ENCODE measurements at regions not wholly inside any gene's neighbourhood (a gene's known extent, or its start where the extent isn't known, plus 50 kb on each side); places are given as distances from the start of the nearest gene placed in this dataset.

DNA sequence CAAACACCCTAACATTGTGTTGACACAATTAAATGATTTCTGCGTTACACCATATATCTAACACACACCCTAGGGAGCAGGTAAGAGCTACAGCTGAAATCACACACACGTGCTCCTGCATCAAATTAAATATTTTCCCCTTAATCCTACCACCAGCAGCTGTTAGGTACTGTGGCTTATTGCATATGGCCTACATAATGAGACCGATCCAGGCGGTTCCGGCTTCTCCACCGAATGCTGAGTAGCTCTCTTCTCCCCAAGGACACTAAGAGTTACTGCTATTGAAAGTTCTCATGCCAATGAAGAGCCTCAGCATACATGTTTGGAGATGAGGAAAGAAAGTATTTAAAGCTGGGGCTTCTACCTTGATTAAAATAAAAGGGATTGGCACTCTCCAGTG lies 472.2 kb upstream of the STXBP6 start:
- DNase-seq (ENCODE audit: low read depth) = no peak
- TF ChIP-seq, protein P1, sequence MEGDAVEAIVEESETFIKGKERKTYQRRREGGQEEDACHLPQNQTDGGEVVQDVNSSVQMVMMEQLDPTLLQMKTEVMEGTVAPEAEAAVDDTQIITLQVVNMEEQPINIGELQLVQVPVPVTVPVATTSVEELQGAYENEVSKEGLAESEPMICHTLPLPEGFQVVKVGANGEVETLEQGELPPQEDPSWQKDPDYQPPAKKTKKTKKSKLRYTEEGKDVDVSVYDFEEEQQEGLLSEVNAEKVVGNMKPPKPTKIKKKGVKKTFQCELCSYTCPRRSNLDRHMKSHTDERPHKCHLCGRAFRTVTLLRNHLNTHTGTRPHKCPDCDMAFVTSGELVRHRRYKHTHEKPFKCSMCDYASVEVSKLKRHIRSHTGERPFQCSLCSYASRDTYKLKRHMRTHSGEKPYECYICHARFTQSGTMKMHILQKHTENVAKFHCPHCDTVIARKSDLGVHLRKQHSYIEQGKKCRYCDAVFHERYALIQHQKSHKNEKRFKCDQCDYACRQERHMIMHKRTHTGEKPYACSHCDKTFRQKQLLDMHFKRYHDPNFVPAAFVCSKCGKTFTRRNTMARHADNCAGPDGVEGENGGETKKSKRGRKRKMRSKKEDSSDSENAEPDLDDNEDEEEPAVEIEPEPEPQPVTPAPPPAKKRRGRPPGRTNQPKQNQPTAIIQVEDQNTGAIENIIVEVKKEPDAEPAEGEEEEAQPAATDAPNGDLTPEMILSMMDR (IDR thresholded peaks at IDR 0.05; ENCODE audit: low read length, missing control alignments) = no peak
- no peak overlapping the region for H3K4me3 ChIP-seq (replicated peaks; ENCODE audit: low read depth, low read length)

DNA sequence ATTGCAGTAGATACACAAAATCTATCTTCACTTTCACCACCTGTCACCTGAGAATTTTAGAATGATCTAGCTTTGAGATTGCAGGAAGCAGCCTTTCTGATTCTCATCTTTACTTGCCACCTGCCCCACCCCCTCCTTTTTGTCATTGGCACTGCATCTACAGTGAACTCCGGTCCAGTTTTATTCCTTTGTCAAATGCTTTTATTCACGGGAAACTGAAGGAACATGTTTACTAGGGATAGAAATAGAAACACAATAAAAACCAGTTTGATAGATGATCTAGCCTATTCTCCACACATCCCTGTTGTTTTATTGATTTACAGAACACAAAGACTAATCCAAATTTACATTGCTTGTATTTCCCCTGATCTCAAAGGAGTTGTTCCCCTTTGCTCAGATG lies 471.7 kb upstream of the STXBP6 start:
- H3K4me3 ChIP-seq (replicated peaks; ENCODE audit: low read depth, low read length) = no peak overlapping the region
- no peak for DNase-seq (ENCODE audit: low read depth)

GRCh38 chr14:25520821-25521220 lies 470.9 kb upstream of the STXBP6 start:
- no peak for DNase-seq (ENCODE audit: low read depth)
- TF ChIP-seq, protein P1 (IDR thresholded peaks at IDR 0.05; ENCODE audit: low read length, missing control alignments) = no peak
- H3K4me3 ChIP-seq (replicated peaks; ENCODE audit: low read depth, low read length) = no peak overlapping the region

More for the DNA sequence above, 471.7 kb upstream of the STXBP6 start:
- TF ChIP-seq, protein P1 (IDR thresholded peaks at IDR 0.05; ENCODE audit: low read length, missing control alignments) = no peak

GRCh38 chr14:25518364-25518763 lies 468.4 kb upstream of the STXBP6 start:
- TF ChIP-seq, protein P1 (IDR thresholded peaks at IDR 0.05; ENCODE audit: low read length, missing control alignments) = no peak
- H3K4me3 ChIP-seq (replicated peaks; ENCODE audit: low read depth, low read length) = no peak overlapping the region
- no peak for DNase-seq (ENCODE audit: low read depth)

DNA sequence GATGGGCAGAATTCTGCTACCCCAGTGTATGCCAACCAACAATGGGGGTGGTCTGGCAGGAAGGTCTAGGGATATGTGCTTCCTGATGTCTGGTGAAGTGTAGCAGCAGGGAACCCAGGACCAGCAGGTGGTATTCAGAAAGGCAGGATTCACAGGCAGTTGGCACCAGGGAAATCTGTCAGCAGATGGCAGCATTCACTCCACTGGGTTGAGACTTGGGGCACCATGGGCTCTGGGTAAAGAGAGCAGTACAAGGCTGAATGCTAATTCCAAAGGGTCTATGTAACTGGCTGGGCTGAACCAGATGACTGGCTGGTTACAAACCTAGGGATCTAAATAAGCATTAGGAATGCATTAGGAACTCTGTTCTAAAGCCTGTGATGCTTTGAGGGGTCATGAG lies 466.9 kb upstream of the STXBP6 start:
- no peak for DNase-seq (ENCODE audit: low read depth)
- H3K4me3 ChIP-seq (replicated peaks; ENCODE audit: low read depth, low read length) = no peak overlapping the region
- TF ChIP-seq, protein P1 (IDR thresholded peaks at IDR 0.05; ENCODE audit: low read length, missing control alignments) = no peak

DNA sequence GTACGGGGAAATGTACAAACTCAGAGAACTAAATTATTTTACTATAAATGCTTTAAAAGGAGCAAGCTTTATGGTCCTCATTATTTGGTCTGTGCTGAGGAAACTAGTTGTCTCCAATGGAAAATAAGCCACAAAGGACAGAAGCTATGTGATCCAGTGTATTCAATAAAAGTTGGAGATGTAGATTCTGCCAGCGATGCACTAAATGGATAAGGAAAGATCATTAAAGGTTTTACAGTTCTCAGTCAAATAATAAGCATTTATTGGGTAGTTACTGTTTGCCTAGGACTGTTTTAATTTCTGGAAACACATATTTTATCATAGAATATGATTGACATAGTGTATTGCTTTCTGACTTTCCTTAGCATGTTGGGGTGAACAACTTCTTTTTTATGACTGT lies 458.9 kb upstream of the STXBP6 start:
- no peak for DNase-seq (ENCODE audit: low read depth)
- TF ChIP-seq, protein P1 (IDR thresholded peaks at IDR 0.05; ENCODE audit: low read length, missing control alignments) = no peak

GRCh38 chr14:25501749-25502148 lies 451.8 kb upstream of the STXBP6 start:
- DNase-seq (ENCODE audit: low read depth) = no peak
- H3K4me3 ChIP-seq (replicated peaks; ENCODE audit: low read depth, low read length) = no peak overlapping the region
- TF ChIP-seq, protein P1 (IDR thresholded peaks at IDR 0.05; ENCODE audit: low read length, missing control alignments) = no peak

More for the DNA sequence above, 458.9 kb upstream of the STXBP6 start:
- H3K4me3 ChIP-seq (replicated peaks; ENCODE audit: low read depth, low read length) = no peak overlapping the region

All from fibroblast of pulmonary artery (primary cell).